ENCODE measurements at regions not wholly inside any gene's neighbourhood (a gene's known extent, or its start where the extent isn't known, plus 50 kb on each side); places are given as distances from the start of the nearest gene placed in this dataset.

- TF ChIP-seq PHF8 (conservative IDR thresholded peaks at IDR 0.05; ENCODE audit: low read depth, low read length) (no peak), RNF2 (IDR thresholded peaks at IDR 0.05; ENCODE audit: borderline replicate concordance, low read depth, low read length, missing control alignments, poor library complexity, severe bottlenecking) (no peak), TAF1 (IDR thresholded peaks at IDR 0.05; ENCODE audit: low read depth, low read length) (no peak), JUN (IDR thresholded peaks at IDR 0.05; ENCODE audit: low read depth, low read length) (no peak)
These were observed 56.1 kb upstream of the NLGN4Y start (continued) for GRCh38 chrY:14468151-14468683.
